PC-9 (cell line): ENCODE measurements at regions not wholly inside any gene's neighbourhood (a gene's known extent, or its start where the extent isn't known, plus 50 kb on each side); places are given as distances from the start of the nearest gene placed in this dataset.

Source experiments
- BruUV-seq: library from RNA; stranded (reverse); fragments of 400-500 nt; replicated peaks from 2 replicates; lab custom pipeline; 2021; lab: Mats Ljungman, UMichigan
- CTCF ChIA-PET: fragments of 300-600 bp; sonication (Branson Sonifier 250); formaldehyde crosslinking; loops from one replicate; lab custom pipeline; 2022; ENCODE audit warnings: antibody characterized with exemption; lab: Charles Lee
- POLR2A ChIA-PET: fragments of 300-600 bp; sonication (Branson Sonifier 250); formaldehyde crosslinking; loops from one replicate; lab custom pipeline; 2022; ENCODE audit warnings: antibody characterized with exemption; ENCODE audit not compliant: unreplicated experiment; lab: Charles Lee
- DNase-seq, 2 experiments: peaks; one replicate each; pipeline versions ENCODE4 v3.0.0 to v3.0.0-alpha.2; 2015 to 2022; ENCODE audit warnings: mixed read lengths in 1 of 2
- H2AFZ ChIP-seq: fragments of 200-600 bp; sonication (generic); 2 replicates; pipeline ENCODE4 v1.8.1; 2017; ENCODE audit warnings: antibody characterized with exemption
- H3F3A ChIP-seq: fragments of 200-600 bp; sonication (generic); 2 replicates; pipeline ENCODE4 v1.8.1; 2017; ENCODE audit warnings: antibody characterized with exemption, mild to moderate bottlenecking, low read depth; ENCODE audit not compliant: insufficient read depth
- H3K27ac ChIP-seq: fragments of 200-600 bp; sonication (generic); 2 replicates; pipeline ENCODE4 v1.6.1; 2016; ENCODE audit warnings: mixed run types
- H3K27me3 ChIP-seq: fragments of 200-600 bp; sonication (generic); 2 replicates; pipeline ENCODE4 v1.6.1; 2016; ENCODE audit warnings: low read depth, mixed run types; ENCODE audit not compliant: insufficient read depth
- H3K36me3 ChIP-seq: fragments of 200-600 bp; sonication (generic); 2 replicates; pipeline ENCODE4 v1.6.1; 2016; ENCODE audit warnings: low read depth, mixed run types
- H3K4me1 ChIP-seq: fragments of 200-600 bp; sonication (generic); replicated peaks from 2 replicates; pipeline ENCODE4 v1.6.1; 2016; ENCODE audit warnings: mixed run types; ENCODE audit not compliant: insufficient read depth
- H3K4me2 ChIP-seq: fragments of 200-600 bp; sonication (generic); 2 replicates; pipeline ENCODE4 v1.6.1; 2017; ENCODE audit warnings: mixed run types
- H3K4me3 ChIP-seq: fragments of 200-600 bp; sonication (generic); 2 replicates; pipeline ENCODE4 v1.6.1; 2016; ENCODE audit warnings: mixed run types
- H3K79me2 ChIP-seq: fragments of 200-600 bp; sonication (generic); 2 replicates; pipeline ENCODE4 v1.6.1; 2017; ENCODE audit warnings: low read depth, mixed run types
- H3K9me2 ChIP-seq: fragments of 200-600 bp; sonication (generic); 2 replicates; pipeline ENCODE4 v1.8.1; 2017; ENCODE audit warnings: mild to moderate bottlenecking; ENCODE audit not compliant: insufficient read depth
- H3K9me3 ChIP-seq: fragments of 200-600 bp; sonication (generic); 2 replicates; pipeline ENCODE4 v1.8.1; 2016; ENCODE audit warnings: low read depth; ENCODE audit not compliant: insufficient read depth
- H4K20me1 ChIP-seq: fragments of 200-600 bp; sonication (generic); 2 replicates; pipeline ENCODE4 v1.8.1; 2017; ENCODE audit not compliant: insufficient read depth
- EZH2 ChIP-seq: fragments of 200-600 bp; sonication (generic); IDR thresholded peaks from 2 replicates; pipeline ENCODE4 v1.8.0; 2017; ENCODE audit warnings: antibody characterized with exemption, low read depth
- intact Hi-C: fragments of 100-400 bp; cut with micrococcal nuclease; formaldehyde crosslinking; loops from one replicate; pipeline ENCODE4 v1.10.0; 2022; ENCODE audit not compliant: unreplicated experiment
- TF ChIP-seq, protein P1 (sequence below): fragments of 200-600 bp; sonication (generic); conservative IDR thresholded peaks from 2 replicates; pipeline ENCODE4 v1.6.1; 2017; ENCODE audit warnings: mixed run types, antibody characterized with exemption, mild to moderate bottlenecking, moderate library complexity

GRCh38 chr4:8763966-8764901 is 107.4 kb downstream of the HMX1 start:
- CTCF ChIA-PET, result no interaction called here
- POLR2A ChIA-PET, result no interaction called here
- BruUV-seq, result no TSS peak

DNA sequence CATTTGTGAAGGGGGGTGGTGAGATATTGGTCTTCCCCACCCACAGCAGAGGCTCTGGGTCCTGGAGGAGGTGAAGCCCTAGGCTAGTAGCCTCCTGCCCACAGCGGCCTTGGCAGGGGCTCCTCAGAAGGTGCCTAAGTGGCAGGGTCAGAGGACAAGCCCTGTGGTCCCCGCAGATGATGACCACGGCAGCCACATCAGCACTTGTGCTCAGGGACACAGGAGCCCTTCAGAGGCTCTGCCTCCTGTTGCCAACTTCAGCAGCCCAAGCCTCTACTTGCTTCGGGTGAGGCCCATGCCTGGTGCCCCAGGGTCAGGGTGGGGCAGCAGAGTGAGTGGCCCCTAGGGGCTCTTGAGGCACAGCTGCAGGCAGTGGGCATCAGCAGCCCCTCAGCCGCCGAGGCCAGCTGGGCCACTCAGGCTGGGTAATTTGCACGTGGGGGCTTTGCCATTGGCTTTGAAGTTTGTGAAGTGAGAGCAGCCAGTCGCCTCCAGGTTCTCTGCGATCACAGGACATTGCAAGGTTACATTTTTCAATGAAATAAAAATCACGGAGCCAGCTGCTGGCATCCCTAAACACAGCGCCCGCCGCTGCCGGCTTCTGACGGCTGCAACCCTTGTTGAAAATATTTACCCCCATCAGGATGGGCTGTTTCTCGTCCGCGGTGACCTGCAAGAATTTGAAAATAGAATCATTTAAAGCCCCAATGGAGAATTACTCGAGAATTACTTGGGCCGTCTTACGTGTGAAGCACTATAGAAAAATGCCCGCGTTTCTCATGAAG is 108.5 kb downstream of the HMX1 start:
- no TSS peak for BruUV-seq
- H3K4me3 ChIP-seq, result no peak overlapping the region
- TF ChIP-seq, protein P1, sequence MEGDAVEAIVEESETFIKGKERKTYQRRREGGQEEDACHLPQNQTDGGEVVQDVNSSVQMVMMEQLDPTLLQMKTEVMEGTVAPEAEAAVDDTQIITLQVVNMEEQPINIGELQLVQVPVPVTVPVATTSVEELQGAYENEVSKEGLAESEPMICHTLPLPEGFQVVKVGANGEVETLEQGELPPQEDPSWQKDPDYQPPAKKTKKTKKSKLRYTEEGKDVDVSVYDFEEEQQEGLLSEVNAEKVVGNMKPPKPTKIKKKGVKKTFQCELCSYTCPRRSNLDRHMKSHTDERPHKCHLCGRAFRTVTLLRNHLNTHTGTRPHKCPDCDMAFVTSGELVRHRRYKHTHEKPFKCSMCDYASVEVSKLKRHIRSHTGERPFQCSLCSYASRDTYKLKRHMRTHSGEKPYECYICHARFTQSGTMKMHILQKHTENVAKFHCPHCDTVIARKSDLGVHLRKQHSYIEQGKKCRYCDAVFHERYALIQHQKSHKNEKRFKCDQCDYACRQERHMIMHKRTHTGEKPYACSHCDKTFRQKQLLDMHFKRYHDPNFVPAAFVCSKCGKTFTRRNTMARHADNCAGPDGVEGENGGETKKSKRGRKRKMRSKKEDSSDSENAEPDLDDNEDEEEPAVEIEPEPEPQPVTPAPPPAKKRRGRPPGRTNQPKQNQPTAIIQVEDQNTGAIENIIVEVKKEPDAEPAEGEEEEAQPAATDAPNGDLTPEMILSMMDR, result no peak
- no peak for TF ChIP-seq EZH2
- no peak overlapping the region for H3K27ac ChIP-seq
- no peak overlapping the region for H3K4me2 ChIP-seq
- no peak for DNase-seq
- peaks cover 57% of the 10 kb centered on the region for H3K27me3 ChIP-seq
- CTCF ChIA-PET, result no interaction called here
- H4K20me1 ChIP-seq, result no peaks in the 10 kb centered on the region
- intact Hi-C loops, result no loop called here
- H2AFZ ChIP-seq, result no peak overlapping the region
- H3K4me1 ChIP-seq, result no peaks in the 10 kb centered on the region
- no peaks in the 10 kb centered on the region for H3K9me2 ChIP-seq
- H3K36me3 ChIP-seq, result no peaks in the 10 kb centered on the region
- no peaks in the 10 kb centered on the region for H3K9me3 ChIP-seq
- H3K79me2 ChIP-seq, result no peaks in the 10 kb centered on the region
- H3F3A ChIP-seq, result no peaks in the 10 kb centered on the region
- POLR2A ChIA-PET, result no interaction called here

More at GRCh38 chr4:8763966-8764901, 107.4 kb downstream of the HMX1 start:
- Histone ChIP-seq H4K20me1 (no peaks in the 10 kb centered on the region), H3K4me1 (no peaks in the 10 kb centered on the region), H2AFZ (no peak overlapping the region), H3K9me2 (no peaks in the 10 kb centered on the region), H3K27me3 (peaks cover 62% of the 10 kb centered on the region), H3K4me3 (no peak overlapping the region), H3F3A (no peaks in the 10 kb centered on the region), H3K9me3 (no peaks in the 10 kb centered on the region), H3K79me2 (no peaks in the 10 kb centered on the region), H3K4me2 (no peak overlapping the region), H3K27ac (no peak overlapping the region), H3K36me3 (no peaks in the 10 kb centered on the region)
- DNase-seq, result no peak
- intact Hi-C loops, result no loop called here
- TF ChIP-seq EZH2, result no peak

DNA sequence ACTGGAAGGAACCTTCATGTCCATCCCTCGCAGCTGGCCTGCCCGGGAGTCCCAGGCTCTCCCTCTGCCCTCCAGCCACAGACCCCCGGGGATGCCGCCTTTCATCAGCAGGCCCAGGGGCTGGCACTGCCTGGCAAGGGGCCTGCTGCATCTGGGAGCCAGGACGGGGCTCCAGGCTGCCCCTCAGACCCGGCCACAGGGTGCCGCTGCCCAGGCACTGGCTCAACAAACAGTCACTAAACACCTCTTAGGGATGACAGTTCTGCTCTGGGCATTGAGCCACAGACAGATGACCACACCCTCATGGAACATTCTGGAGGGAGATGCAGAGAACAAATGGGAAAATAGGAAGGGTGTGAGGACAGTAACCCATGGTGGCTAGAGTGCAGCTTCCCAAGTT is 109.3 kb downstream of the HMX1 start:
- DNase-seq, result no peak
- Histone ChIP-seq H2AFZ (no peak overlapping the region), H3K9me2 (no peaks in the 10 kb centered on the region), H3F3A (no peaks in the 10 kb centered on the region), H3K4me2 (no peak overlapping the region), H3K4me3 (no peak overlapping the region), H4K20me1 (no peaks in the 10 kb centered on the region), H3K36me3 (no peaks in the 10 kb centered on the region), H3K27me3 (peaks cover 49% of the 10 kb centered on the region), H3K9me3 (no peaks in the 10 kb centered on the region), H3K4me1 (no peaks in the 10 kb centered on the region), H3K27ac (no peak overlapping the region), H3K79me2 (no peaks in the 10 kb centered on the region)
- no TSS peak for BruUV-seq
- ChIA-PET CTCF (no interaction called here), POLR2A (no interaction called here)
- TF ChIP-seq EZH2, result no peak
- TF ChIP-seq, protein P1, result no peak
- intact Hi-C loops, result no loop called here
